Mesendoderm (in vitro differentiated cells): ENCODE measurements at regions not wholly inside any gene's neighbourhood (a gene's known extent, or its start where the extent isn't known, plus 50 kb on each side); places are given as distances from the start of the nearest gene placed in this dataset.

ENCODE experiments used
- DNase-seq: peaks from one replicate; pipeline ENCODE4 v3.0.0; 2013
- H2AK5ac ChIP-seq: 2 replicates; pipeline ENCODE4 v1.6.1; 2013; ENCODE audit warnings: low read length, inconsistent platforms
- H2BK120ac ChIP-seq: 2 replicates; pipeline ENCODE4 v1.6.1; 2013; ENCODE audit warnings: low read depth, mild to moderate bottlenecking, low read length, moderate library complexity, mixed read lengths
- H2BK15ac ChIP-seq: replicated peaks from 2 replicates; pipeline ENCODE4 v1.6.1; 2013; ENCODE audit warnings: low read depth, mild to moderate bottlenecking, moderate library complexity
- H2BK5ac ChIP-seq: 2 replicates; pipeline ENCODE4 v1.6.1; 2013; ENCODE audit warnings: low read length, inconsistent platforms
- H3K18ac ChIP-seq: 2 replicates; pipeline ENCODE4 v1.6.1; 2013; ENCODE audit warnings: mild to moderate bottlenecking, low read length, mixed read lengths
- H3K23ac ChIP-seq: one replicate; pipeline ENCODE4 v1.6.1; 2013; ENCODE audit warnings: low read length
- H3K27ac ChIP-seq: 2 replicates; pipeline ENCODE4 v1.5.1; 2013; ENCODE audit warnings: low read depth, mild to moderate bottlenecking, inconsistent platforms, low read length, moderate library complexity
- H3K27me3 ChIP-seq: 2 replicates; pipeline ENCODE4 v1.6.1; 2013; ENCODE audit warnings: low read length, control low read depth, mild to moderate bottlenecking, inconsistent platforms; ENCODE audit not compliant: insufficient read depth, poor library complexity
- H3K36me3 ChIP-seq: 2 replicates; pipeline ENCODE4 v1.6.1; 2013; ENCODE audit warnings: low read length, inconsistent platforms; ENCODE audit not compliant: control insufficient read depth, insufficient read depth
- H3K4ac ChIP-seq: one replicate; pipeline ENCODE4 v1.6.1; 2013; ENCODE audit warnings: low read depth, mild to moderate bottlenecking, low read length, moderate library complexity
- H3K4me1 ChIP-seq: 2 replicates; pipeline ENCODE4 v1.6.1; 2013; ENCODE audit warnings: low read depth, low read length, inconsistent platforms; ENCODE audit not compliant: control insufficient read depth
- H3K4me2 ChIP-seq: 2 replicates; pipeline ENCODE4 v1.6.1; 2013; ENCODE audit warnings: low read length
- H3K4me3 ChIP-seq: 2 replicates; pipeline ENCODE4 v1.5.1; 2013; ENCODE audit warnings: mild to moderate bottlenecking, low read length
- H3K56ac ChIP-seq: one replicate; pipeline ENCODE4 v1.6.1; 2013; ENCODE audit warnings: low read length
- H3K79me1 ChIP-seq: 2 replicates; pipeline ENCODE4 v1.6.1; 2013; ENCODE audit warnings: low read length, inconsistent platforms
- H3K79me2 ChIP-seq: 2 replicates; pipeline ENCODE4 v1.6.1; 2013; ENCODE audit warnings: mild to moderate bottlenecking, low read length; ENCODE audit not compliant: control insufficient read depth, insufficient read depth
- H3K9ac ChIP-seq: 2 replicates; pipeline ENCODE4 v1.6.1; 2013; ENCODE audit warnings: low read length, inconsistent platforms
- H4K5ac ChIP-seq: one replicate; pipeline ENCODE4 v1.6.1; 2013; ENCODE audit warnings: low read length
- H4K8ac ChIP-seq: one replicate; pipeline ENCODE4 v1.6.1; 2013; ENCODE audit warnings: low read depth, mild to moderate bottlenecking, control low read depth, low read length, moderate library complexity
- WGBS: extraction: QIAGEN DNeasy Blood & Tissue Kit; methylation state at CpG from one replicate; pipeline ENCODE4 v1.1.7; 2013; ENCODE audit warnings: low lambda C conversion rate, missing lambda C conversion rate; ENCODE audit not compliant: insufficient coverage; ENCODE audit errors: extremely low coverage; 5-methylcytosine and 5-hydroxymethylcytosine counted together

DNA sequence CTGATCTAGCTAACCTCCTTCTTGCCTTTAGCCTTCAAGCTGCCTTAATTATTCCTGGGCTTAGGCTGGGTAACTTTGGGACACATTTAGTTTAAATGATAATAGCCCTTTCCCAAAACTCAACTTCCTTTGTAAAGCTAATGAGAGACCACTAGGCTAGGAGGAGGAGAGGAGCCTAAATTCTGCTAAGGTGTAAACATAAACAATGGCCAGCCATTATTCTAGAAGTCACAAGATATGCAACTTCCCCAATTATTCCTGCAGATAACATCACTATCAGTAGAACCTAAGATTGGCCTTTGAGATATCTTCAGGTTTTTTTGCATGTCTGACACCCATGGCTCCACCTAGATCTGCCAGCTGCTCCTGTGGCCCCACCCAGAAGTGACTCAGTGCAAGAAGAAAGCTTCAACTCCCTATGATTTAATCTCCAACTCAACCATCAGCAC lies 131.2 kb upstream of the FAM20A start:
- Histone ChIP-seq H3K4ac (peak overlapping the region; percentile 49), H3K4me3 (no peak overlapping the region), H3K4me1 (peaks cover 16% of the 10 kb centered on the region), H3K18ac (peak overlapping the region; percentile 99), H3K27me3 (no peaks in the 10 kb centered on the region), H3K4me2 (no peak overlapping the region), H2BK15ac (no peak overlapping the region), H3K79me2 (no peaks in the 10 kb centered on the region), H3K27ac (peak overlapping the region; percentile 99), H4K8ac (no peak overlapping the region), H2BK5ac (peak overlapping the region; percentile 100), H2AK5ac (no peak overlapping the region), H3K23ac (no peak overlapping the region), H3K36me3 (no peaks in the 10 kb centered on the region), H4K5ac (no peak overlapping the region), H3K9ac (no peak overlapping the region), H3K56ac (peak overlapping the region; percentile 89), H3K79me1 (no peaks in the 10 kb centered on the region), H2BK120ac (peak overlapping the region; percentile 100)
- DNase-seq: peak; percentile 98

DNA sequence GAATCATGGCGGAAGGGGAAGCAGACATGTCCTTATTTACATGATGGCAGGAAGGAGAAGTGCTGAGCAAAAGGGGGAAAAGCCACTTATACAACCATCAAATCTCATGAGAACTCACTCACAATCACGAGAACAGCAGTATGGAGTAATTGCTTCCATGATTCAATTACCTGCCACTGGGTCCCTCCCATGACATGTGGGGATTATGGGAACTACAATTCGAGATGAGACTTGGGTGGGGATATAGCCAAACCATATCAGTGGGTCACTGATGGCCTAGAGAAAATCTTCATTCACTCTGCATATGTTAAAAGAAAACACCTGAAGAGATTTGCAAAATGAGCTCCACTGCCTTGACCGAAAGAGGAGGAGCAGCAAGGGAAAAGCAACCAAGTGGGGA lies 130.3 kb upstream of the FAM20A start:
- no CpG with 5 or more reads among the region's 4 CpGs for WGBS
- H3K79me1 ChIP-seq: no peaks in the 10 kb centered on the region
- H3K27ac ChIP-seq: peak overlapping the region; percentile 99
- peak overlapping the region; percentile 98 for H2BK120ac ChIP-seq
- H3K56ac ChIP-seq: peak overlapping the region; percentile 78
- no peak overlapping the region for H3K4me3 ChIP-seq
- no peaks in the 10 kb centered on the region for H3K79me2 ChIP-seq
- H3K4ac ChIP-seq: peak overlapping the region; percentile 79
- H3K23ac ChIP-seq: no peak overlapping the region
- no peaks in the 10 kb centered on the region for H3K27me3 ChIP-seq
- H3K36me3 ChIP-seq: no peaks in the 10 kb centered on the region
- H3K18ac ChIP-seq: peak overlapping the region; percentile 99
- H2AK5ac ChIP-seq: no peak overlapping the region
- H3K4me2 ChIP-seq: no peak overlapping the region
- H4K5ac ChIP-seq: no peak overlapping the region
- peak; percentile 71 for DNase-seq
- H4K8ac ChIP-seq: no peak overlapping the region
- H3K4me1 ChIP-seq: peaks cover 16% of the 10 kb centered on the region
- H2BK15ac ChIP-seq: no peak overlapping the region
- peak overlapping the region; percentile 3 for H3K9ac ChIP-seq
- peak overlapping the region; percentile 95 for H2BK5ac ChIP-seq

DNA sequence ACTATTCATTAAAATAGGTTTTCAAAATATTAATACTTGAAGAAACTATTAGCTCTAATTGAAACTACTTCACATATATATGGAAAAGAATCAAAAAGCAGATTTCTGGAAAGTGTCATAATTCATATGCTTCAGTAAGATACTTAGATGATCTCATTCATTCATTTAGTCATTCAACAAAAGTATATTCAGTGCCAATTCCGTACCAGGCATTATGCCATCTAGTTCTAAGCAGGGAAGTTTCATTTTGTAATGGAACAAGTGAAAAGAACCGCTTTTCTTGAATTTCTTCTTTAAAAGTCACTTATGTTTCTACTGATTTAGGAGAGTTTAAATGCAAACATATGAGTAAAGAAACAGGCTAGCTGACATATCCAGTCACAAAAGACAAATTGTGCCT lies 118.3 kb upstream of the FAM20A start:
- no peak overlapping the region for H3K27ac ChIP-seq
- no peak for DNase-seq
- H3K23ac ChIP-seq: no peak overlapping the region
- H3K79me2 ChIP-seq: no peaks in the 10 kb centered on the region
- H3K4me3 ChIP-seq: no peak overlapping the region
- WGBS: no CpG with 5 or more reads among the region's 2 CpGs
- no peak overlapping the region for H3K4me2 ChIP-seq
- H3K56ac ChIP-seq: no peak overlapping the region
- H3K18ac ChIP-seq: no peak overlapping the region
- no peak overlapping the region for H2BK15ac ChIP-seq
- no peaks in the 10 kb centered on the region for H3K4me1 ChIP-seq
- H3K4ac ChIP-seq: no peak overlapping the region
- no peak overlapping the region for H4K5ac ChIP-seq
- H2BK5ac ChIP-seq: no peak overlapping the region
- H3K27me3 ChIP-seq: no peaks in the 10 kb centered on the region
- H3K36me3 ChIP-seq: no peaks in the 10 kb centered on the region
- H3K79me1 ChIP-seq: no peaks in the 10 kb centered on the region
- H4K8ac ChIP-seq: no peak overlapping the region
- no peak overlapping the region for H3K9ac ChIP-seq
- no peak overlapping the region for H2BK120ac ChIP-seq
- no peak overlapping the region for H2AK5ac ChIP-seq

DNA sequence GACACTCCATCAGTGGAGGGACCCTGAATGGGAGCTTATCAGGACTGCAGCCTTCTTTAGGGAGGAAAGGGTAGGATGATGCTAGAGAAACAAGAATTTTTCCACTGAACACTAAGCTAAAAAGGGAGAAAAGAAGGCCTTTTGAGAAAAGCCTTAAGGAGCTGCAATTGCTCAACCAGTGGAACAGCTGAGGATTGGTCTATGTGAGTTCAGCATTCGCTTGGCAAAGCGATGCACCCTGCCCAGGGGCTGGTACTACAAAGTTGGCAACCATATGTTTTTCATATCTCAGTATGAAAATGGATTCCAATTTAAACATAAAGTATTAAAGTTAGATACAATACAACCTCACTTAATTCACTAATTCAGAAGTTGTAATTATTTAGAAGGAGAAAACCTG lies 117.8 kb upstream of the FAM20A start:
- Histone ChIP-seq H3K27ac (no peak overlapping the region), H3K4me1 (no peaks in the 10 kb centered on the region), H4K8ac (no peak overlapping the region), H2BK5ac (no peak overlapping the region), H3K4ac (no peak overlapping the region), H3K27me3 (no peaks in the 10 kb centered on the region), H3K23ac (no peak overlapping the region), H3K79me2 (no peaks in the 10 kb centered on the region), H3K4me3 (no peak overlapping the region), H2BK120ac (no peak overlapping the region), H3K4me2 (no peak overlapping the region), H2BK15ac (no peak overlapping the region), H3K56ac (no peak overlapping the region), H2AK5ac (no peak overlapping the region), H3K18ac (no peak overlapping the region), H3K36me3 (no peaks in the 10 kb centered on the region), H3K79me1 (no peaks in the 10 kb centered on the region), H3K9ac (no peak overlapping the region), H4K5ac (no peak overlapping the region)
- DNase-seq: no peak
- WGBS: no CpG with 5 or more reads among the region's 2 CpGs

DNA sequence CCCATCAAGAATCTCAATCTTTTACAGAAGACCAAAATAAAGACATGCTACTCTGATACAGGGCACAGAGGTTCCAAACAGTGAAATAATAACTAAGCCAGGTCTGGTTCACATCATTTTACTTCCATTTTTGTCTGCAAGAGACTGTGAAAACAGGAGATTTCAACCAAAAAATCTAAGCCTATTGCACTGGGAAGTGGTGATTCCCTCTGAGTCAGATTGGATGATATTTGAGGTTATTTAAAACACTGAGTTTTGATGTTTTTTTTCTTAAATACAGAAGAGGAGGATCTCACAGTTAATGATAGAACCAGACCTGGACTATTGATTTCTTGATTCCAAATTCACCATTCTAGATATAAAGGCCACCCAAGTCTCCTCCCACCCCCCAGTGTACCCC lies 117.3 kb upstream of the FAM20A start:
- Histone ChIP-seq H3K79me2 (no peaks in the 10 kb centered on the region), H3K23ac (no peak overlapping the region), H3K79me1 (no peaks in the 10 kb centered on the region), H3K27ac (no peak overlapping the region), H3K4ac (no peak overlapping the region), H2BK5ac (no peak overlapping the region), H3K9ac (no peak overlapping the region), H4K8ac (no peak overlapping the region), H3K18ac (no peak overlapping the region), H3K36me3 (no peaks in the 10 kb centered on the region), H2BK120ac (no peak overlapping the region), H3K4me2 (no peak overlapping the region), H3K4me3 (no peak overlapping the region), H3K27me3 (no peaks in the 10 kb centered on the region), H3K56ac (no peak overlapping the region), H3K4me1 (no peaks in the 10 kb centered on the region), H4K5ac (no peak overlapping the region), H2BK15ac (no peak overlapping the region), H2AK5ac (no peak overlapping the region)
- DNase-seq: no peak

DNA sequence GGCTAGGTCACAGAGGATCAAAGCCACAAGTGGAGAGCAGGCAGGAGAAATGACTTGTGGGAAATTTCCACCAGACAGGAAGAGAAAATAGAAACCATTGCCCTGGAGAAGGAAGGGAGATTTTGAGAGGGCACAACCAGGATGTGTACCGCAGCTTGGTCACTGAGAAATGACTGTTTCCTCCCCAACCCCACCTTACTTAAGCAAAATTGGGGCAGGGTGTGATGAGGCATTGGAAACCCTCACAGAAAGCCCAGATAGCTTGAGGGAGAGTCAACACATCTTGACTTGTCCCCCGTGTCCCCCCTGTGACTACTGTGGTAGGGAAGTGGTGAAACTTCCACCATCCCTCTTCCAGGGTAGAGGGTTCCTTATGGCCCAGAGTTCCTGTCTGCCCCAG lies 113.5 kb upstream of the FAM20A start:
- DNase-seq: no peak
- no peak overlapping the region for H4K5ac ChIP-seq
- no CpG with 5 or more reads among the region's 2 CpGs for WGBS

More for the DNA sequence above, 113.5 kb upstream of the FAM20A start:
- H3K79me1 ChIP-seq: no peaks in the 10 kb centered on the region
- H3K4me3 ChIP-seq: no peak overlapping the region
- H2BK5ac ChIP-seq: no peak overlapping the region
- H3K4me2 ChIP-seq: no peak overlapping the region
- H2BK120ac ChIP-seq: no peak overlapping the region
- H3K4ac ChIP-seq: no peak overlapping the region
- H3K23ac ChIP-seq: no peak overlapping the region
- no peak overlapping the region for H3K18ac ChIP-seq
- peak overlapping the region; percentile 17 for H3K56ac ChIP-seq
- no peaks in the 10 kb centered on the region for H3K36me3 ChIP-seq
- no peak overlapping the region for H2BK15ac ChIP-seq
- H2AK5ac ChIP-seq: peak overlapping the region; percentile 36
- peaks cover 4% of the 10 kb centered on the region for H3K4me1 ChIP-seq
- no peaks in the 10 kb centered on the region for H3K27me3 ChIP-seq
- H4K8ac ChIP-seq: no peak overlapping the region
- H3K9ac ChIP-seq: no peak overlapping the region
- H3K27ac ChIP-seq: no peak overlapping the region
- H3K79me2 ChIP-seq: no peaks in the 10 kb centered on the region
